CD4-positive, alpha-beta T cell treated with Interleukin-21 for 1 hour (primary cell): ENCODE measurements at regions not wholly inside any gene's neighbourhood (a gene's known extent, or its start where the extent isn't known, plus 50 kb on each side); places are given as distances from the start of the nearest gene placed in this dataset.

Experiments
- DNase-seq: peaks from one replicate; pipeline ENCODE4 v3.0.0-alpha.2; 2020

DNA sequence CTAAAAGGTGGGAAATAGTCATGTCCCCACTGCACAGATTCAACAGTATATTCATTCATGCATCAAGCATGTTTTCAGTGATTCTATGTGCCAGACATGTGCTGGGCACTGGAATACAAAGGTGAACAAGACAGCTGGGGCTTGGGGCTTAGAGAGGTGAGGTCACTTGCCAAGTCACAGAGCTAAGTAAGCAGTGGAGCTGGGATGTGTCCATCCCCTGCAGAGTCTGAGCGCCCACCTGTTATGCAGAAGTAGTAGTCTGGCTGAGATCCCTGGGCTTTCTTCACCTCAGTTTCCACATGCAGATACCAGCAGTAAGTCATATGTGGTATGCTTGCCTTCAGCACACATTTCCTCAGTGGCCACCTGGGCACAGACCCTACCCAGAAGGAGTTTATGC is 263.8 kb downstream of the DHX35 start:
- DNase-seq = no peak

DNA sequence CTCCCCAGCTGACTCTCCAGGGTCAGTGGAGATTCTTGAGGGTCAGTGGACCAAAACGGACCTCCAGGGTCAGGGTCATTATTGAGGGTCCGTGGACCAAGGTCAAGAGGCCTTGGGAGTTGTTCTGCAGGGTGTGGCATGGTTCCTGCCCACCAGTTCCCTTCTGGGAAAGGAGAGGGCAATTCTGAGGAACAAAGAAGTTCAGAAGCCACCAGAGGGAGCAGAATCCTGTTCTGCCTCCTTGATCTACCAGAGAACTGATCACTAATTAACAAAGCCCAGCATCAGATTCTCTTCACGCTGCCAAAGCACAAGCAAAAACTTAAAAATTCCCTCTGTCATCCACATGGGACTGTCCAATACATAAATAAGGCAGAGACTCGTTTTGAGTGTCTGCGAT is 263.4 kb downstream of the DHX35 start:
- DNase-seq = no peak

DNA sequence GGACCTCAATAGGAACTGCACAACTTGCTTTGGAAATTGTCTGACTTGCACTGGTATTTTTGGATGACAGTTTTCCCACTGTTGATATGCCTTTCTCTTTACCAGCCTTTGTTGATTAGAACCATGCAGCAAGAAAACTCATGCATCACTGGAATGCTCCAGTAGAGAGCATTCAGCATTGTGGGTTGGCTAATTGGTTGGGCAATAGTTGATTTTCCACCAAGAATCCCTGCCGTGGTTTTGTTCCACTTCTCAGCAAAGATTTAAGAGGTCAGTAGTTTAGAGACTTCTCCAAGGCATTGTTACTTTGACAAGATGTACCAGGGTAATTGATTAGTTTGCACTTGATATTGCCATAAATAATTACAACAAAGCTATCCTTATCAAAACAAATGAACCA is 260.0 kb downstream of the DHX35 start:
- no peak for DNase-seq

DNA sequence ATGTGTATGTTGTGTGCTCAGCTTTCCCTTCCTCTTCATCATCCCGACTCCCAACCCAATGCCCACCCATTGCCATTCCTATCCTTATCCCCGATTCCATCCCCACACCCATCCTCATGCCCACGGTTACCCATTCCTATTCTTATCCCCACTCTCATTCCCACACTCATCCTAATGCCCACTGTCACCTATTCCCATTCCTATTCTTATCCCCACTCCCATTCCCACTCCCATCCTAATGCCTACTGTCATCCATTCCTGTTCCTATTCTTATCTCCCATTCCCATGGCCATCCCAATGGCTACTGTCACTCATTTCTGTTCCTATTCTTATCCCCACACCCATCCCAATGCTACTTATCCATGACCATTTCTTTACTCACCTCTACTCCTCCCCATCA is 254.1 kb downstream of the DHX35 start:
- DNase-seq = no peak

DNA sequence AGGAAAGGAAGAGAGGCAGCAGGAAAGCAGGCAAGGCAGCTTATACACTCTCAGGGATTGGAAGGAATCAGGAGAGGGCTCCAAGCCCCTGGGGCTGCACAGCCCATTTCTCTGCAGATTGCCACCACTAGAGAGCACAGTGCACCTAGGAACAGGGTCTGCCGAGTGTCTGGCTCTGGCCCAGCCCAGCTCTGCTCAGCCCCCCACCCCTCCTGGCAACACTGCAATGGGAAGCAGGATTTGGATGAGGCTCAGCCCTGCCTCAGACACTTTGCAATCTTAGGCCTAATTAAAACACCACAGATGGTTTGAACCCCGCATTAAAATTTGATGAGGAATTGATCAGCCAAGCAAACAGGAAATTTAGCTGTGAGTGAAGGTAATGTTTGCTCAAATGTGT is 252.7 kb downstream of the DHX35 start:
- no peak for DNase-seq

DNA sequence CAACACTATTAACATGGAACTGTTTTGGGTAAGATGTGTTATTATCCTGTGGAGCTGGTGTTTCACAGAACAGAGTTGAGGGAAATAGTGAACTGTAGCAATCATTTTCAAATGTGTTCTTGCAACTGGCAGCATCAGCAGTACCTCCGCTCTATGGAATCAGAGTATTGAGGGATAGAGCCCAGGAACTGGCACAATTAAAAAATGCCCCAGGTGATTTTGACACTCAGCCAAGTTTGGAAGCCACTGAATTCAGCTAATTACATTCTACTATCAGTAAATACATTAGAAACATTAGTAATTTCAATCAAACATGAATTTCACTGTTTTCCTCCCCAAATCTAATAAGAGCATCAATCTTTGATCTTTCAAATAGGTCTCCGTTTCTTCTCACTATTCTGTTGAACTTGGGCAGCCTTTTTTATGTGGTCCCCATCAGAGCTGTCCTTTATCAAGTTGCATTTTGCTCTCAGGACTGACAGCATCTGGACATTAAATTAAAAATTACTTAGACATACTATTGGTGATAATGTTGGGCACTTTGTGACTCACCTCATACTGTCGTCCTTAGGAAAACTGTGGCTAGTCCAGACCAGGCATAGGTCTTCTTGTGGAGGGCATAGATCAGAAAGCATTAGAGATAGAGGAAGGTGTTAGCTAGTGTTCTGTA is 251.5 kb downstream of the DHX35 start:
- no peak for DNase-seq

DNA sequence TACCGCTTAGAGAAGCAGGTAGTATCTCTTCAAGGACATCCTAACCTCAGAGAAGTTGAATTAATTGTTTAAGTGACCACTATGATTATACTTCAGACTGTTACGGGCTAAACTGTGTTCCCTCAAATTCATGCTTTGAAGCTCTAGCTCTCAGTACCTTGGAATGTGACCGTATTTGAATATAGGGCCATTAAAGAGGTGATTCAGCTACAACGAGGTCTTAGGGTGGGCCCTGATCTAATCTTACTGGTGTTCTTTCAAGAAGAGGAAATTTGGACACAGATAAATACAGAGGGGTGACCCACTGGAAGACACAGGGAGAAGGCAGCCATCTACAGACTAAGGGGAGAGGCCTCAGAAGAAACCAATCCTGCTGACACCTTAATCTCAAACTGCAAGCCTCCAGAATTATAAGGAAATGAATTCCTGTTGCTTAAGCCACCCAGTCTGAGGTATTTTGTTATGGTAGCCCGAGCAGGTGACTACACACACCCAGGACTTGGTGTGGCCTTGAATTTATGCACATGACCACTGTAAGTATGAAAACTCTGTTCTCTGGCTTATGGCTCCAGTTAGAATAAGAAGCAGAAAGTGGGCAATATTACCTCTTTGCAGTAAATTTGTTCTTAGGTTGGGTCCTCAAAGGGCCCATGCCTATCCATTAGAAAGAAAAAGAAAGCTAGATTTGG is 249.1 kb downstream of the DHX35 start:
- DNase-seq = no peak

DNA sequence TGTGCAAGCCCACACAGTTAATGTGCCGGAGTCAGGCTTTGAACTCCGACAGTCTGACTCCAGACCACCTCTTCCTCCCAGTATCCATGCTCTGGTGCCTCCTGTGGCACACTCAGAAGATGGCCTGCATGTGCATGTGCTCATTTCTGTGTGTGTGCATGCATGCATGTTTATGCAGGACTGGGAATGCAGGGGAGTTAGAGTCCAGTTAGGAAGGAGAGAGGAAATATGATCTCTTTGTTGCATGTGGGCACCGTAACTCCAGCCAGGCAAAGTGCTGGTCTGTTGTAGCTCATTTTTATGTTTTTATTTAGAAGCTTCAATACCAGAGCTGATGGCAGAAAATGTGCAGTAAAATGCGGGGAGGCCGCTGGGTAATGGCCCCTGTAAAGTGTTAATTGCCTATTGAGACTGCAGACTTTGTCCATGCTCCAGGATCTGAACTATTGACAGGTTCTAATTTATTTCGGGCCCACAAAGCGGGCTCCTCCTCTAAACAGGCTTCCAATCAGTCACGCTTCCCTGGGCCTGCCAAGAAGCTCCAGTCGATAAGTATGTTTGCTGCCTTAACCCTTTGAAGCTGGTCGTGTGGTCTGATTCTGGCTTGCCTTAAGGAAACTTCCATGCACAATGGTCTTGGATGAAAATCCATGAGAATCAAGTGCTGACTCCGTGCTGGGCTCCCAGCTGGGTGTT is 248.3 kb downstream of the DHX35 start:
- DNase-seq = no peak

DNA sequence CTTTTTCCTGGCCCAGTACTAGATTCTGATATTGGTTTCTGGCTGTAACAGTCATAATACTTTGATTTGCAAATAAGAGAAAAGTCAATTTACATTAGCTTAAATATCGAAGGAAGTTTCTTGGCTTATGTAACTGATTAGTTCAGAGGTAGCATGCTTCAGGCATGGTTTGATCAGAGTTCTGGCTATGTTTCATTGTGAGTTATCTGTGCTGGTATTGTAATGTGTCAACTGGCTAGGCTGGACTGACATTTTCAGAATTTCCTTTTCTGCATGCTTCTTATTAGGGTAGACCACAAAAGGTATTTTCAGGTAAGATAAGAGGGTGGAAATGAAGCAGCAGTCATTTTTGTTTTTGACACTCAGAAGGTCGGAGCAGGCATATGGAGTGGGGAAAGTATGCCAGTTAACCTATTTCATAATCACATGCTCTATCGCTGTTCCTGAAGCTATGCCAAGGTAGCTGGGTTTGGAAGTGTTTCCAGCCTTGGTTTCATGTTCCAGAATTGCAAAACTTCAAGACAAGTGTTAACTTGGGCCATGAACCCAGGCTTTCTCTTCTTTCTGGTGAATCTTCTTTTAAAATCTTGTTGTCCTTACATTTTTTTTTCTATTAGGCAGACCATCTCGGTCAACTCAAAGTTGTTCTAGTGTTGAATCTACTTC is 244.9 kb downstream of the DHX35 start:
- DNase-seq = no peak

DNA sequence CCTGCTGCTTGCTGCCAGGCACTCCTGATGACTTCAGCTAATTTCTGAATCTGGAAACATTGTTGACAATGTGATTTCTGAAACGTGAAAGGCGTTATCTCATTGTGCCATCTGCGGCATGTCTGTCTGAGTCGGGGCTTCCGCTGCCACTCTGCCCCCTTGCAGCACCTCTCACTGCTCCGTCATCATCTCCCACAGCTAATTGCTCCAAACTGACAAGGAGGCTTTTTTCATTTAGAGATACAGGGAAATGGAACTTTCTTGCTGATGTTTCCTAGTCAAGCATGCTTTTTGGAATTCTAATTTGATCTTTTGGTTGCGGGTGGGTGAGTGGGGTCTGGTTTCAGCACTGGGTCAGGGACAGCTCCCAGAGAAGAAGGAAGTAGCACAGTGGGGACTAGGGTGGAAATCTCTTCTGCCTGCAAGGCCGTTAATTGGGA is 233.5 kb downstream of the DHX35 start:
- DNase-seq = no peak

DNA sequence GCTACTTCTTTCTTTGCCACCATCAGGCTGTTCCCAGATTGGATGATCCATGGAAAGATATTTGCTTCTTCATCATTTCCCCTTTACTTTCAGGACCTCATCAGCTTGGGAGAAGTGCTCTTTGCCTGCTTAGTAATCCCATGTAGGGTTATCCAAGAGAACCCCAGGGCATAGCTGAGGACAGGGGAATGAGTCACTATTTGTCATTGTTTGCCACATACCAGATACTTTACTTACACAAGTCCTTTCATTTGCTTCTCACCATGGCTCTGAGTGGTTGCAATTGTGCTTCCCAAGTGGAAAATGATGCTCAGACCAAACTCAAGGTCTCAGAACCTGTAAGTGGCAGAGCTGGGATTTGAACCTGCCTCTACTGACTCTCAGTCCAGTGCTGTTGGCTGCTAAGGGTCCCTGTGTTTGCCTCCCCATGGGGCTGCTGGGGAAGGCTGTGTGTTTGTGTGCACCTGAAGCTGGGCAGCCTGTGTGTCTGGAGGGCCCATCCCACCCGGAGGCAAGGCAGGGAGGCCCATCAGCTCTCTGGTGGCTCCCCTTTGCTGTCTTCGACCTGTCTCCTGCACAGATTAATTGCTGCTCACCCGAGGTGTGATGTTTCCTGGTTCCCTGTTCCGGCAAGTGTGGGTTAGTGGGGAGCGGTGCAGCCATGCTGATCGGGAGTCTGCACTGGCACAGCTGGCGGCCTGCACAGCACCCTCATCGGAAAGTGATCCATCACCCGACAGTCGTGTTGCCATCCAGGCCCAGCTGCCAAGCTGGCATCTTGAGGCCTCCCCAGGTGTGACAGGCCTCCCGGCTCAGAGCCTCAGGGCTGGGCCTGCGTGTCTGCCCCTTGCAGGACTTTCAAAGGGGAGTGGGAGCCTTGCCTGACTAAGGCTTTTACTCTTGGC is 228.8 kb downstream of the DHX35 start:
- no peak for DNase-seq

DNA sequence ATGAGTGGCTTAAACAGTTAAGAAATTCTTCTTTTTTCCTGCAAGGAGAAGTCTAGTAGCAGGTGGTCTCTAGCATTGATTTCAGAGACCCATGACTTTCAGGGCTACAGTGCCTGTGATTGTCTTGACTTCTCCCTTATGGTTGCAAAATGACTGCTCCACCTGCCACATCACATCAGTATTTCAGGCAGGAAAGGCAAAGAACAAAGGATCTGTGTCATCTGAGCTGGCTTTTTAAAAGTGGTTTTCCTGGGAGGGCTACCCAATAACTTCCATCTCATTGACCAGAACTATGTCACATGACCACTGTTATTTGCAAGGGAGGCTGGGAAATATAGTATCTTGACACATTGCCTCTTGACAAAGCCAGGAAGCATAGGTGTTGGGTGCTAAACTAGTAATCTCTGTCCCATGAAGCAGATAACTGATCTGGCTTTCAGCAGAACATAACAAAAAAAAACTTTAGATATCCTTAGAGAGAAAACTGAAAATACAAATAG is 226.2 kb downstream of the DHX35 start:
- no peak for DNase-seq

DNA sequence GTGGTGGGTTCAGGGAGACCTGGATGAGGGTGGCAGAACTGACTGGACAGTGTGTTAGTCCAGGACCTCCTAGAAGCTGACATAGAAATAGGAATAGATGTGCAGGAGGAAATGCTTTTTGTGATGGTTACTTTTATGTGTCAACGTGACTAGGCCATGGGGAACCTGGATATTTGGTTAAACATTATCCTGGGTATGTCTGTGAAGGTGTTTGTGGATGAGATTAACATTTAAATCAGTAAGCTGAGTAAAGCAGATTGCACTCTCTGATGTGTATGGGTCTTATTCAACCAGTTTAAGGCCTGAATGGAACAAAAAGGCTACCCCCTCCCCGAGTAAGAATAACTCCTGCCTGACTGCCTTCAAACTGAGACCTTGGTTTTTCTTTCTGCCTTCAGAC is 219.3 kb downstream of the DHX35 start:
- no peak for DNase-seq

DNA sequence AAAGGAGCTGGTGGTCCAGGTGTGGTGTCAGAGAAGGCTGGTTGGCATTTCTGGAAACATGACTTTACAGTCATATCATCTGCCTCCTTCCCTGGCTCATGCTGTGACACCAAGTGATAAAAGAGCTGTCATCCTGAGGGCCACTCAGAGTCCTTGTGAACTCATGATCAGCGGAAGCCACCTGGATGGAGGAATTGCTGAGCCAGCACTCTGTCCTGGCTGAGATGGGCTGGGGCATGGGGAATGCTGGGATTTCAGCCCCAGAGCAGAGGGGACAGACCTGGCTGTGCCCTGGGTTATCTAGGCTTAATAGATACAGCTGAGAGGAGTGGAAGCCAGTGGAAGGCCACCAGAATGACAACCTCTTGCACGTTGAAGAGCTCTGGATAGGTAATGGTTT is 214.3 kb downstream of the DHX35 start:
- DNase-seq = no peak

DNA sequence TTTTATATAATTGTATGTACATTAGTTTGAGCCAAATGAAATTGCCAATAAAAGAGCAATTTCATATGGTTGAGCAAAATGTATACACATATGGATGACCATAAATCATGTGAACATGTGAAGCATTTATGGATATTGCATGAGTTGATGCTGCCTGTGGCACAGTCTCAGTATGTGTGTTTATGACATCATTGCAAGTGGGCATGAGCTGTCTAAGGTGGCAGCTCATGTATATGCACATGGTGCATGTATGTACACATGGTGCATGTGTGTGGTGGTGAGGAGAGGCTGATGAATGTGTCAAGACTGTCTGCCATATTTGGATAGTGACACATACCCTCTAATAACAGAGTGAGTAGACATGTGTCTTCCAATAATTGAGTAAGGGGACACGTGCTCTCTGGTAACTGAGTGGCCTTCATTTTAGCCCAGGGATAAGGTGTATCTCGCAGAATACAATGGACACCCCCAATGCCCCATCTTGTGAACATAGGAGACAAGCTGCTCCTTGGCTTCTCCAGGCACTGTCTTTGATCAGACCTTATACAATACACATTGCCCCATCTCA is 208.8 kb downstream of the DHX35 start:
- no peak for DNase-seq

DNA sequence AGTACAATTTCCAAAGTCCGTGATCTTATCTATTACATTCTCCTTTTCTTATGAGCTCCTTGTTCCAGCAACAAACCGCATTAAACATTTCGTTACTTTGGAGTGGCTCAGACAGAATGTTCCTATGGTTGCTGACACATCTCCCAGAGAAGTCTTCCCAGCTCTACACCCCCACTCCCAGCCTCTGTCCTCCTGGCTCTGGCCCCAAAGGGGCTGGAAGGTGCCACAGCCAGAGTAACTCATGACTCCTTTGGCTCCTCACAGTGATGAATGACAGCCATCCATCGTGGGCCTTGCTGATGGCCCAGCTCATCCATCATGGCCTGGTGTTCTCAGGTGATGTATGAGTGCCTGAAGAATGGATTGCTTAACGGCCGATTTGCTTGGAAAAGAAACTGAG is 203.0 kb downstream of the DHX35 start:
- DNase-seq = no peak

DNA sequence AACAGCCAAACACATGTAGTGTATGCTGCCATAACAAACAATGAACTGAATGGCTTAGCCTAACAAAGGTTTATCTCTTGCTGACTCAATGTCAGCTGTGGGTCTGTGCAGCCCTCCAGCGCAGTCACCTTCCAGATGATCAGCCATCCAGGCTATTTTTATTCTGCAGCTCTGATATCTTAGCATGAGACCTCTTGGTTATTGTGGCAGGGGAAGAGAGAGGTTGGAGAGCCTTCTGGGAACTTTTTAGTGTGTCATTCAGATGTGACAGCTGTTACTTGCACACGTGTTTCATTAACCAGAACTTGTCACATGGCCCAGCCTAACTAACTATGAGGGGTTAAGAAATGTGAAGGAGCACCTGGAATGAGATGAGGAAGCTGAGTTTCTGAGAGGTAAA is 202.5 kb downstream of the DHX35 start:
- DNase-seq = no peak

DNA sequence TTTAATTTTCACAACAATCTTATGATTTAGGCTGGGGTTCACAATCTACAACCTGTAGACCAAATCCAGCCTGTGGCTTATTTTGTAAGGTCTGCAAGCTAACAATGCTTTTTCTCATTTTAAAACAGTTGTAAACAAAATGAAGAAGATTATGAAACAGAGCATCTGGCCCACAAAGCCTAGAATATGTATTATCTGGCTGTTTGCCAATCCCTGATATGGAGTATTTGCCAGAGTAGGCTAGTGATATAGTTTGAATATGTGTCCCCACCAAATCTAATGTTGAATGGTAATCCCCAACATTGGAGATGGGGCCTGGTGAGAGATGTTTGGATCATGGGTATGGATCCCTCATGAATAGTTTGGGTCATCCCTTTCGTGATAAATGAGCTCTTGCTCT is 201.8 kb downstream of the DHX35 start:
- DNase-seq = no peak

DNA sequence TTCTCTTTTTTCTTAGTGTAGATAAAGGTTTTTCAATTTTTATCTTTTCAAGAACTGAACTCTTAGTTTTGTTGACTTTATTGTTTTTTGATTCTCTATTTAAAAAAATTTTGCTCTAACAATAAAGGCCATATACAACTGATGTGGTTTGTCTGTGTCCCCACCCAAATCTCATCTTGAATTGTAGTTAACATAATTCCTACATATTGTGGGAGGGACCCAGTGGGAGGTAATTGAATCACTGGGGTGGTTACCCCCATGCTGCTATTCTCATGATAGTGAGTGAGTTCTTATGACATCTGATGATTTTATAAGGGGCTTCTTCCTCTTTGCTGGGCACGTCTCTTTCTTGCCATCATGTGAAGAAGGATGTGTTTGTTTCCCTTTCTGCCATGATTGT is 199.8 kb downstream of the DHX35 start:
- no peak for DNase-seq

DNA sequence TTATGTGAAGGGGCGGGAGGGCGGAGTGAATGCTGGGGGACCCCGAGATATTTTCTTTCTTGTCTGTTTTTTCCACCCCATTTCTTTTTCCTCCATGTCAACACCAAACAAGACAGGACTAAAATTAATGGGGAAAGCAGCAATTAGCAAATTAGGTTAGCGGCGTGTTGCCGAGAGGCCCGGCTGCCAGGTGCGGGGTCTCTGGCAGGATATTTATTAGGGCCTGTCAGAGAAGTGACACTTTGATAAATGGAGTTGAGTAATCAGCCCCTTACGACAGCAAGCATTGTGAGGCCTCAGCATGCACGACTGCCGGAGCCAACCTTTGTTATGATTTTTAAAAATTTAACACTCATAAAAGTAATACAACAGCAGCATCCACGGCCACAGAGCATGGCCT is 193.8 kb downstream of the DHX35 start:
- DNase-seq = no peak

DNA sequence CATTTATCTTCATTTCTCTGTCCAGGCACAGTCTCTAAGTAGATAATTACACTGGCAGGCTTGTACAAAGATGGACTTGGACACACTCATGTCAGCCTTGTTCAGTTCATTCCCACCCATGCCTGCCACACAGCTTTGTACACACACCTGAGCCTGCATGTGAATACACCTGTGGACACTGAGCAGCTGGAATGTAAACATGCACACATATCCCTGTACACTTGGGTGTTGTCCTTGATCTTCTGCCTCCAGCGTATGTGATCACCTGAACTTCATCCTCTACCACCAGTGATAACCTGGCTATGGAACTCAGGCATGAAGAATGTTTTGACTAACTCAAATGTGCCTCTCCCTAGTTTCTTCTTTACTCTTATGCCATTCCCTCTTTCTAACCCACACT is 190.6 kb downstream of the DHX35 start:
- DNase-seq = no peak

DNA sequence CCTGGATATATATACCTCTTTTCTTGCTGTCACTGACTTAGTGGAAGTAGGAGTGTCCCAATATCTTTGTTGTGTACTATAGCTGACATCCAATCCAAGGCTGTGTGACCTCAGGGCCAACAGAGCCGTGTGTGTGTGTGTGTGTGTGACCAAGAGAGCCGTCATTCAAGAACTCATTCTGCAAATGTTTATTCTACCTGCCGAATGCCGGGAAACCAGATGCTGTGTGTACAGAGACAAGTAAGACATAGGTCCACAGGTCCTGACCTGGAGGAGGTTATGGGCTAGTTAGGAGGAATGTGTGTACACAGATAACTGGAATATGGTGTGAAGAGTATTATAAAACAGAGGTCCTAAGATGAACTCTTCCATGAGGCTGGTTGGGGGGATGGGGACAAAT is 190.0 kb downstream of the DHX35 start:
- no peak for DNase-seq
